ENCODE measurements at regions not wholly inside any gene's neighbourhood (a gene's known extent, or its start where the extent isn't known, plus 50 kb on each side); places are given as distances from the start of the nearest gene placed in this dataset.

DNA sequence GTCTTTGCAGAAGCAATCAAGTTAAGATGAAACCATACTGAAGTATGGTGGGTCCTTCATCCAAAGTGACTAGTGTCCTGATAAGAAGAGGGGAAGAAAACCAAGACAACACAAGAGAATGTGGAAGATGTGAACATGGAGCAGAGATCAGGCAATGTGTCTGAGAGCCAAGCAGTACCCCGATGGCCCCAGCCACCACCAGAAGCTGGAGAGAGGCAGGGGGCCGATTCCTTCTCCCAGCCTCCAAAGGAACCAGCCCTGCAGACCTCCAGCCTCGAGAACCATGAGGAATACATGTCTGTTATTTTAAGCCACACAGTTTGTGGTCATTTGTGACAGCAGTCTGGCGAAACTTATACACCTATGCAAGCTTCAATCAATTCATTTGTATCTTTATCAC, 93.2 kb downstream of the IRS2 start (continued):
- TF ChIP-seq ATF2 (IDR thresholded peaks at IDR 0.05; ENCODE audit: low read length), result no peak
- TF ChIP-seq PAX5 (IDR thresholded peaks at IDR 0.05; ENCODE audit: borderline replicate concordance, low read depth, low read length), result no peak
- TF ChIP-seq POLR2AphosphoS5 (IDR thresholded peaks at IDR 0.05; ENCODE audit: low read length), result no peak

GRCh38 chr13:109691689-109692088, 94.7 kb downstream of the IRS2 start:
- intact Hi-C loops (cut with micrococcal nuclease; ENCODE audit: unreplicated experiment), result no loop called here
- no peaks in the 10 kb centered on the region for H3K9me3 ChIP-seq (replicated peaks; ENCODE audit: control insufficient read depth, insufficient read depth, low read length)
- BruUV-seq (replicated peaks), result no TSS peak
- no peaks in the 10 kb centered on the region for H4K20me1 ChIP-seq (ENCODE audit: control insufficient read depth, insufficient read depth)
- H2AFZ ChIP-seq (ENCODE audit: control insufficient read depth, low read depth, low read length), result no peak overlapping the region
- H3K4me1 ChIP-seq (ENCODE audit: control insufficient read depth, insufficient read depth, low read length), result no peaks in the 10 kb centered on the region
- H3K27me3 ChIP-seq (replicated peaks in 1 of 2; ENCODE audit: control insufficient read depth in 2 of 2, insufficient read depth in 2 of 2, low read length in 1 of 2), result no peaks in the 10 kb centered on the region
- H3K9ac ChIP-seq (ENCODE audit: control insufficient read depth, insufficient read depth, low read length), result no peak overlapping the region
- H3K27ac ChIP-seq (ENCODE audit: control insufficient read depth, insufficient read depth), result no peak overlapping the region
- ChIA-PET SMC1A (ENCODE audit: uncharacterized antibody, unreplicated experiment) (interaction anchor here (1.0 kb wide), 1 partner anchor 10 kb away, joined by 3 read pairs; no protein-coding TSS in a partner anchor), RAD21 (ENCODE audit: unreplicated experiment) (no interaction called here), CTCF (no interaction called here), POLR2A (no interaction called here)
- no peak for FAIRE-seq
- no peak overlapping the region for H3K4me2 ChIP-seq (ENCODE audit: control insufficient read depth, insufficient read depth)
- ATAC-seq, result no peak
- no peaks in the 10 kb centered on the region for H3K79me2 ChIP-seq (ENCODE audit: control insufficient read depth, insufficient read depth, low read length)
- WGBS (ENCODE audit: insufficient coverage, insufficient replicate concordance, low lambda C conversion rate, missing lambda C conversion rate), result 7% methylated on average over 1 of the region's 1 CpG
- in situ Hi-C loops (cut with MboI), result no loop called here
- H3K36me3 ChIP-seq (ENCODE audit: control insufficient read depth in 2 of 2, insufficient read depth in 2 of 2, low read length in 1 of 2), result no peaks in the 10 kb centered on the region
- no peak overlapping the region for H3K4me3 ChIP-seq
- no peak for DNase-seq (ENCODE audit: low read depth, low spot score)
- TF ChIP-seq TARDBP (IDR thresholded peaks at IDR 0.05; ENCODE audit: borderline replicate concordance), result no peak
- no peak for TF ChIP-seq POLR2AphosphoS5 (IDR thresholded peaks at IDR 0.05; ENCODE audit: low read length)
- TF ChIP-seq, protein P1, sequence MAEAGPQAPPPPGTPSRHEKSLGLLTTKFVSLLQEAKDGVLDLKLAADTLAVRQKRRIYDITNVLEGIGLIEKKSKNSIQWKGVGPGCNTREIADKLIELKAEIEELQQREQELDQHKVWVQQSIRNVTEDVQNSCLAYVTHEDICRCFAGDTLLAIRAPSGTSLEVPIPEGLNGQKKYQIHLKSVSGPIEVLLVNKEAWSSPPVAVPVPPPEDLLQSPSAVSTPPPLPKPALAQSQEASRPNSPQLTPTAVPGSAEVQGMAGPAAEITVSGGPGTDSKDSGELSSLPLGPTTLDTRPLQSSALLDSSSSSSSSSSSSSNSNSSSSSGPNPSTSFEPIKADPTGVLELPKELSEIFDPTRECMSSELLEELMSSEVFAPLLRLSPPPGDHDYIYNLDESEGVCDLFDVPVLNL (IDR thresholded peaks at IDR 0.05; ENCODE audit: low read depth, low read length), result no peak
- TF ChIP-seq RELA (IDR thresholded peaks at IDR 0.05; ENCODE audit: borderline replicate concordance, partially characterized antibody), result no peak

Data from GM12878 (cell line).